ENCODE measurements at regions not wholly inside any gene's neighbourhood (a gene's known extent, or its start where the extent isn't known, plus 50 kb on each side); places are given as distances from the start of the nearest gene placed in this dataset.

- Histone ChIP-seq H2AFZ (replicated peaks; ENCODE audit: low read length, poor library complexity) (no peak overlapping the region), H3K18ac (ENCODE audit: low read depth, low read length) (no peak overlapping the region), H3K36me3 (ENCODE audit: control insufficient read depth, insufficient read depth, low read length) (no peaks in the 10 kb centered on the region), H3K9ac (ENCODE audit: low read depth, low read length) (no peak overlapping the region), H3K4me1 (ENCODE audit: control insufficient read depth, insufficient read depth, low read length) (no peaks in the 10 kb centered on the region), H3K79me1 (ENCODE audit: low read depth in 1 of 2, low read length in 2 of 2) (no peaks in the 10 kb centered on the region), H4K5ac (ENCODE audit: low read depth, low read length) (no peak overlapping the region), H3K4me2 (ENCODE audit: low read depth, low read length) (no peak overlapping the region), H2BK120ac (ENCODE audit: low read depth, low read length) (no peak overlapping the region), H2BK15ac (ENCODE audit: low read depth, low read length) (no peak overlapping the region), H3K27me3 (ENCODE audit: control insufficient read depth, insufficient read depth, low read length) (peaks cover 3% of the 10 kb centered on the region; the same call in 1 of the 2 replicates), H4K20me1 (ENCODE audit: insufficient read depth, low read length) (no peaks in the 10 kb centered on the region), H3K14ac (replicated peaks; ENCODE audit: low read depth, low read length) (no peak overlapping the region), H3K9me1 (ENCODE audit: insufficient read depth, low read length) (no peaks in the 10 kb centered on the region), H3K56ac (ENCODE audit: extremely low read depth, insufficient read depth, low read length) (no peak overlapping the region), H3K27ac (ENCODE audit: insufficient read depth, low read length) (no peak overlapping the region), H3K9me3 (ENCODE audit: control insufficient read depth, insufficient read depth, low read length) (no peaks in the 10 kb centered on the region), H2BK20ac (ENCODE audit: low read depth, low read length) (no peak overlapping the region), H4K8ac (ENCODE audit: low read depth in 2 of 2, low read length in 2 of 2) (no peak overlapping the region), H3K23ac (ENCODE audit: low read depth, low read length) (no peak overlapping the region), H2BK5ac (ENCODE audit: low read depth, low read length, poor library complexity, severe bottlenecking) (no peak overlapping the region), H3K4me3 (ENCODE audit: insufficient read depth, low read depth, low read length) (no peak overlapping the region), H2AK5ac (ENCODE audit: low read depth, low read length) (no peak overlapping the region), H3K4ac (ENCODE audit: low read depth, low read length) (no peak overlapping the region), H2AK9ac (replicated peaks; ENCODE audit: low read depth, low read length, poor library complexity) (no peak overlapping the region), H4K91ac (ENCODE audit: insufficient read depth, low read depth, low read length) (no peak overlapping the region)
- CTCF ChIA-PET = no interaction called here
- intact Hi-C loops (cut with micrococcal nuclease) = loop anchor here (2.0 kb wide), 1 partner anchor 153 kb away; no protein-coding TSS in a partner anchor
- POLR2A ChIA-PET (ENCODE audit: unreplicated experiment) = no interaction called here
- 0 out of 2 replicates have a peak, but pooled peaks have one; percentile 11 for TF ChIP-seq CTCF (conservative IDR thresholded peaks at IDR 0.05; ENCODE audit: low read depth, low read length)
- TF ChIP-seq CHD1 (IDR thresholded peaks at IDR 0.05; ENCODE audit: low read depth, low read length) = no peak
- DNase-seq (no peak), ATAC-seq (ENCODE audit: low read depth) (no peak)
- in situ Hi-C loops (cut with MboI; ENCODE audit: low sequenced_read_pairs) = no loop called here
- dilution Hi-C loops (cut with HindIII; ENCODE audit: low sequenced_read_pairs, unreplicated experiment) = no loop called here
- WGBS, 2 experiments (ENCODE audit: extremely low coverage in 2 of 2, insufficient read length in 1 of 2) = no CpG with 5 or more reads among the region's 5 CpGs
- no TSS peak for BruUV-seq (replicated peaks)
These were observed 129.2 kb upstream of the NRBF2 start for GRCh38 chr10:63003816-63004453.

Data from IMR-90 (cell line).